Activated T-cell treated with anti-CD3 and anti-CD28 coated beads for 4 hours (primary cell): ENCODE measurements at regions not wholly inside any gene's neighbourhood (a gene's known extent, or its start where the extent isn't known, plus 50 kb on each side); places are given as distances from the start of the nearest gene placed in this dataset.
"Not testable (repeated sequence)": the region's sequence is repeated elsewhere in the genome, so short reads cannot be mapped to it uniquely, and the experiment has no call there.

Experiments used
- DNase-seq: peaks from one replicate; pipeline ENCODE4 v3.0.0-alpha.2; 2020

GRCh38 chr4:158051401-158052235 lies 121.2 kb downstream of the GASK1B start:
- no peak for DNase-seq

GRCh38 chr4:158050942-158051341 lies 121.9 kb downstream of the GASK1B start:
- no peak for DNase-seq

GRCh38 chr4:158046345-158046744 lies 126.5 kb downstream of the GASK1B start:
- no peak for DNase-seq

DNA sequence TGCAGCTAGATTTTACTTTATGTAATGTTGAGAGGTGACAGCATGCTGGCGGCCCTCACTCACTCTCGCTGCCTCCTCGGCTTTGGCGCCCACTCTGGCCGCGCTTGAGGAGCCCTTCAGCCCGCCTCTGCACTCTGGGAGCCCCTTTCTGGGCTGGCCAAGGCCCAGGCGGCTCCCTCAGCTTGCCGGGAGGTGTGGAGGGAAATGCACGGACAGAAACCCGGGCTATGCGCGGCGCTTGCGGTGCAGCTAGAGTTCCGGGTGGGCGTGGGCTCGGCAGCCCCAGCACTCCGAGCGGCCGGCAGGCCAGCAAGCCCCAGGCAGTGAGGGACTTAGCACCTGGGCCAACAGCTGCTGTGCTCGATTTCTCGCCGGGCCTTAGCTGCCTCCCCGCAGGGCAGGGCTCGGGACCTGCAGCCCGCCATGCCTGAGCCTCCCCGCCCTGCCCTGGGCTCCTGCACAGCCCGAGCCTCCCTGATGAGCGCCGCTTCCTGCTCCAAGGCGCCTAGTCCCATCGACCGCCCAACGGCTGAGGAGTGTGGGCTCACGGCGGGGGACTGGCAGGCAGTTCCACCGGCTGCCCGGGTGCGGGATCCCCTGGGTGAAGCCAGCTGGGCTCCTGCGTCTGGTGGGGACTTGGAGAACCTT lies 128.7 kb downstream of the GASK1B start:
- DNase-seq: no peak

DNA sequence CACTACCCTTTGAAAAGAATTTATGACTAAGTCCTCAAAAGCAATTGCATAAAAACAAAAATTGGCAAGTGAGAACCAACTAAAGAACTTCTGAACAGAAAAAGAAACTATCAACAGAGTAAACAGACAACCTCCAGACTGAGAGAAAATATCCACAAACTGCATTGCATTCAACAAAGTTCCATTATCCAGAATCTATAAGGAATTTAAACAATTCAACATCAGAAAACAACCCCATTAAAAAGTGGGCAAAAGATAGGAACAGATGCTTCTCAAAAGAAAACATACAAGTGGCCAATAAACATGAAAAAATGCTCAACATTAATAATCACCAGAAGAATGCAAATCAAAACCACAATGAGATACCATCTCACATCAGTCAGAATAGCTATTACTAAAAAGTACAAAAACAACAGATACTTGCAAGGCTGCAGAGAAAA lies 130.2 kb downstream of the GASK1B start:
- DNase-seq: no peak

DNA sequence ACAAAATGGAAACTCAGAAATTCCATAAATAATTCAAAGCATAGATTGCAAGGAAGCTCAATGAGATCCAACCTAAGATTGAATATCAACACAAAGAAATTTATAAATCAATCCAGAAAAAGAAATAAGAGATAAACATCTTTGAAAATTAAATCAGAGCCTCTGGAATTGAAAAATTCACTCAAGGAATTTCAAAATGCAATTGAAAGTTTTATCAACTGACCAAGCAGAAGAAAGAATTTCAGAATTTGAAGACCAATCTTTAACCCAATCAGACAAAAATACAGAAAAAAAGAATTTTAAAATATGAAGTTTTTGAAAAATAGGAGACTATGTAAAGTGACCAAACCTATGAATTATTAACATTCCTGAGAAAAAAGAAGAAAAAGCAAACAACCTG lies 134.1 kb downstream of the GASK1B start:
- no peak for DNase-seq

GRCh38 chr4:158036998-158037397 lies 135.8 kb downstream of the GASK1B start:
- no peak for DNase-seq

- no peak for DNase-seq
These were observed 137.1 kb downstream of the GASK1B start for GRCh38 chr4:158035662-158036195.

DNA sequence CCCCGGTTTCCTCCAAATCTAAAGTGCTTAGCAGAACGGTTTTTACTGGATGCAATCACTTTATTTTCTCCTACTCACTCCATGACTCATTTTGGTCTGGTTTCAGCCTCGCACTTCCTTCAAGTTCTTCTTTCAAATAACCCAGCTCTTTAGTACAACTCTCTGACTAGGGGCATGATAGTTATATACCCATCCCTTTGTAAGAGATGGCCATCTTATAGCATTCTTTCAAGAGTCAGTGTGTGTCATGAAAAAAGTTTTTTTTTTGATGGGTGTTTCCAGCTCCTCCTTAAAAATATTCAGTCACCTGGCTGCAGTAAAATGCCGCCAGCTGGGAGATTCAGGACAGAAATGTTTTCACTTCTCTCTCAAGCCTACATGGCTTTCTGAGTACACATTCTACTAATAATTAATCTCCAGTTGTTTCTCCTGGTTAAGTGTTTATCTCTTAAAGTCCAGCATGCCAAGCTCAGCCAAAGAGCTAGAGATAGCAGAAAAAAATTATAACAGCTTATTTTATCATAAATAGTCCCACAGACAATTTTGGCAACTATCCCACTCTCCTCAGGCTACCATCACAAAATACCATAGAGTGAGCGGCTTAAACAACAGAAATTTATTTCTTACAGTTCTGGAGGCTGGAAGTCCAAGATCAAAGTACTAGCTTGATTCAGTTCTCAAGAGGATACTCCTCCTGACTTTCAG lies 139.3 kb downstream of the GASK1B start:
- DNase-seq: no peak

GRCh38 chr4:158032733-158033415 lies 140.0 kb downstream of the GASK1B start:
- DNase-seq: no peak

DNA sequence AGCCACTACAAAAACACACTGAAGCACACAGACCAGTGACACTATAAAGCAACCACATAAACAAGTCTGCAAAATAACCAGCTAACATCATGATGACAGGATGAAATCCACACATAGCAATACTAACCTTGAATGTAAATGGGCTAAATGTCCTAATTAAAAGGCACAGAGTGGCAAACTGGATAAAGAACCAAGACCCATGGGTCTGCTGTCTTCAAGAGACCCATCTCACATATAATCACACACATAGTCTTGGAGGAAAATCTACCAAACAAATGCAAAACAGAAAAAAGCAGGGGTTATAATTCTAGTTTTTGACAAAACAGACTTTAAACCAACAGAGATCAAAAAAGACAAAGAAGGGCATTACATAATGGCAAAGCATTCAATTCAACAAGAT lies 144.4 kb downstream of the GASK1B start:
- DNase-seq: not testable (repeated sequence)

- no peak for DNase-seq
These were observed 147.7 kb downstream of the GASK1B start for GRCh38 chr4:158025131-158025530.

GRCh38 chr4:158020734-158021346 lies 152.0 kb downstream of the GASK1B start:
- no peak for DNase-seq

- no peak for DNase-seq
These were observed 152.6 kb downstream of the GASK1B start for GRCh38 chr4:158020176-158020575.

DNA sequence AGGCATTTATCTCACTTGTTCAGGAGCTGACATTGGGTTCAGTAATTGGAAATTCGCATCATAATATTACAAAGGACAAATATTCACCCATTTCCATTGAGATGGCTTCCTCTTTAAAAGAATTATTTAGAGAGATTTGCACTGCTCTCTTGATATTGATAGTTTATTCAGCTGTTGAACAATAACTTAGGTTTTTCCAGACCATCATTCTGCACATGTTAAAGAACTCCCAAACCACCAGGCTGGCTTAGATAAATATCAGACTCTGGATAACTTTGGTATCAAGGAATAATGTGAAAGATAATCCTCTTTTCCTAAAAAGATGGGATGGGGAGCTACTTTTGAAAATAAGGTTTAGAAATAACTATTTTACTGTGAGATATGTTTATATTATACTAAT lies 154.0 kb downstream of the GASK1B start:
- DNase-seq: no peak

DNA sequence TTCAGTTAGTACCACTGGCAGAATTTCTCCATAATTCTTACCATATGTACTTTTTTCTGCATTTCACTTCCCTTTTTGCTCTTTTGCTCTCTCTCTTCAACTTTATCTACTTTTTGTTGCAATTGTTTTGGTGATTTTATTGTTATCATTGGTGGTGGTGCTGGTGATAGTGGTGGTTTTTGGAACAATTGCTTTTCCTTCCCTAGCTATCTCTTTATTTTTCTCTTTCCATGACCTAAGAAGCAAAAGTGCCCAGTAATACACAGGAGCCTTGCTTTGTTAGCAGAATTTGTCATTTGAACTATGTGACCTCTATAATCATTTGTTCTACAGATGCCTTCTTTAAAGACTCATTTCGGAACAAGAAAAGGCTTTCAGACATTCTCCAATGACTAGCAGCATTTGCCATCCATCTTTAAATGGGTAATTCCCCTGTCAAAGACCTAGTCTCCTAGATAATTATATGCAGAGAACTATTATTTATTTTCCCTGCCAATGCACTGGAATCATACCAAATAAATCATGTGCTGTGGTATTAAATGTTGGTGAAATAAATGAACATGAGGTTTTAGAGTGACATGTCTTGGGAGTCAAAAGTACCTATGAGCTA lies 154.5 kb downstream of the GASK1B start:
- no peak for DNase-seq

DNA sequence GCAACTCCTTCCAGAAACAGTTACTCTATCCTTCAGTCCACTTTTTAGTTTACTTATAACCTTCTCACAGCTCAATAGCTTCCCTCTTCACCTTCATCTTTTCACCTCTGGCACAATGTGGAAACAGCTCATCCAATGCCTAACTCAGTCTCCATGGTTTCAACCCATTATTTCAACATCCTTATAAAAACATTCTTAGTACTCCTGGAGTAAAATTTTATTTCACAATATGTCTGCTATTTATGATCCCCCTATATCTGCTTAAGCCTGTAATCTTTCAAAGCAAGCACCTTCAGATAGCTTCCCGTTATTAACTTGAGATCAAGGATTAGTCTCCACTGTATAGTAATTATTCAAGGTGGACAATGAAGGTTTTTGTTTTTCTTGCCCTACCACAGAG lies 156.3 kb downstream of the GASK1B start:
- no peak for DNase-seq

GRCh38 chr4:158015241-158015640 lies 157.6 kb downstream of the GASK1B start:
- DNase-seq: no peak

- DNase-seq: no peak
These were observed 159.0 kb downstream of the GASK1B start for GRCh38 chr4:158013858-158014257.

DNA sequence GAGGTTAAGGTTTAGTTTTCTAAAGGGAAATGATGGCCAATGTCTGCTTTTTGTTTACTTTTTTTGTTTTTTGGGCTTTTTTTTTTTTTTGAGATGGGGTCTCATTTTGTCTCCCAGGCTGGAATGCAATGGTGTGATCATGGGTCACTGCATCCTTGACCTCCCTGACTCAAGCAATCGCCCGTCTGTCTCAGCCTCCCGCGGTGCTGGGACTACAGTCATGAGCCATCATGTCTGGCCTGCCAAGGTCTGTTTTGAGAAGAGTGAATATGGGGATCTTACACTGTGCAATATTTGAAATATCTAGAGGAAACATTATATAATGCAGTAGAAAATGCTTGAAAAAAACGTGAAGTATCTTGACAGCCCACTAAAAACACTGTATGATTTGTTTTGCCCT lies 162.5 kb downstream of the GASK1B start:
- no peak for DNase-seq

- DNase-seq: no peak
These were observed 164.1 kb downstream of the GASK1B start for GRCh38 chr4:158008551-158009218.
